HepG2 (cell line): ENCODE measurements at regions not wholly inside any gene's neighbourhood (a gene's known extent, or its start where the extent isn't known, plus 50 kb on each side); places are given as distances from the start of the nearest gene placed in this dataset.

ENCODE experiments used
- ATAC-seq: fragments of 200-7000 bp; cut with Tn5 transposase; 3 replicates; pipeline ENCODE4 v1.9.1; 2020; ENCODE audit warnings: mild to moderate bottlenecking, moderate library complexity
- BruUV-seq: library from RNA; stranded (reverse); fragments of 400-500 nt; replicated peaks from 2 replicates; lab custom pipeline; 2021; lab: Mats Ljungman, UMichigan
- CTCF ChIA-PET: fragments of 300-600 bp; formaldehyde crosslinking; extraction: SDS; loops from one replicate; lab custom pipeline; 2021; ENCODE audit warnings: low total read pairs, inconsistent platforms, low intra/inter-chr PET ratio; lab: Yijun Ruan, JAX
- POLR2A ChIA-PET: fragments of 350-600 bp; sonication (Branson Sonifier 250); formaldehyde crosslinking; loops from one replicate; lab custom pipeline; 2020; ENCODE audit warnings: antibody characterized with exemption, inconsistent platforms; lab: Yijun Ruan, JAX
- DNase-seq: peaks from one replicate; pipeline ENCODE4 v3.0.0-alpha.2; 2015; ENCODE audit warnings: low spot score
- FAIRE-seq: peaks from 3 replicates; lab custom pipeline; 2011; peaks lifted over from hg19 to GRCh38; lab: Jason Lieb, UNC
- H2AFZ ChIP-seq: one replicate; pipeline ENCODE4 v1.6.1; 2011; ENCODE audit warnings: low read length, inconsistent platforms
- H3K27ac ChIP-seq: fragments of 300-600 bp; 3 replicates; pipeline ENCODE4 v1.8.0; 2011; ENCODE audit warnings: mixed run types, mild to moderate bottlenecking, mixed read lengths, low read length, inconsistent platforms; ENCODE audit not compliant: insufficient read depth; ENCODE audit errors: extremely low read length
- H3K27me3 ChIP-seq, 2 experiments: fragments of 200-600 bp in 1 of 2; 2 replicates in 1 of 2; 3 replicates in 1 of 2; pipeline versions ENCODE4 v1.6.0 to v1.8.0; 2011; ENCODE audit warnings: low read length in 2 of 2, mild to moderate bottlenecking in 2 of 2, moderate library complexity in 2 of 2, inconsistent platforms in 1 of 2; ENCODE audit not compliant: insufficient read depth in 2 of 2, control insufficient read depth in 1 of 2
- H3K36me3 ChIP-seq, 2 experiments: fragments of 200-600 bp in 1 of 2; replicated peaks in 1 of 2; 2 replicates in 1 of 2; 3 replicates in 1 of 2; pipeline versions ENCODE4 v1.5.1 to v1.8.0; 2011; ENCODE audit warnings: low read length in 2 of 2, inconsistent platforms in 1 of 2; ENCODE audit not compliant: insufficient read depth in 2 of 2, control insufficient read depth in 1 of 2
- H3K4me1 ChIP-seq: 2 replicates; pipeline ENCODE4 v1.5.1; 2012; ENCODE audit warnings: low read length, inconsistent platforms; ENCODE audit not compliant: insufficient read depth
- H3K4me2 ChIP-seq: 2 replicates; pipeline ENCODE4 v1.6.0; 2011; ENCODE audit warnings: low read depth, low read length, inconsistent platforms
- H3K4me3 ChIP-seq, 3 experiments: fragments of 200-600 bp in 1 of 3; sonication (generic), shearing (Covaris generic) in 1 of 3; replicated peaks in 1 of 3; 2 replicates each; pipeline ENCODE4 v1.5.1; 2011 to 2016; ENCODE audit warnings: low read length in 3 of 3, inconsistent platforms in 2 of 3, low read depth in 2 of 3, mild to moderate bottlenecking in 2 of 3, control low read depth in 1 of 3, mixed read lengths in 1 of 3; ENCODE audit not compliant: insufficient read depth in 1 of 3
- H3K79me2 ChIP-seq: one replicate; pipeline ENCODE4 v1.6.1; 2011; ENCODE audit warnings: low read length, inconsistent platforms; ENCODE audit not compliant: insufficient read depth
- H3K9ac ChIP-seq: 2 replicates; pipeline ENCODE4 v1.6.0; 2011; ENCODE audit warnings: mild to moderate bottlenecking, low read depth, low read length, inconsistent platforms; ENCODE audit not compliant: insufficient read depth
- H3K9me3 ChIP-seq: 2 replicates; pipeline ENCODE4 v1.5.1; 2012; ENCODE audit warnings: mild to moderate bottlenecking, low read length
- H4K20me1 ChIP-seq: 2 replicates; pipeline ENCODE4 v1.6.0; 2011; ENCODE audit warnings: inconsistent platforms, mild to moderate bottlenecking, low read length, moderate library complexity; ENCODE audit not compliant: insufficient read depth
- ARID3A ChIP-seq: IDR thresholded peaks from 2 replicates; pipeline ENCODE4 v1.6.1; 2012; ENCODE audit warnings: low read depth, low read length, improper control_type of control experiment
- FUBP1 ChIP-seq: sonication (generic); formaldehyde crosslinking; IDR thresholded peaks from 2 replicates; pipeline ENCODE4 v1.5.1; 2020; ENCODE audit warnings: missing genetic modification reagents, mild to moderate bottlenecking, borderline replicate concordance
- MXD4 ChIP-seq: IDR thresholded peaks from 2 replicates; pipeline ENCODE4 v1.6.1; 2016; ENCODE audit warnings: mild to moderate bottlenecking, missing biosample characterization, missing genetic modification reagents
- NFYC ChIP-seq: IDR thresholded peaks from 2 replicates; pipeline ENCODE4 v1.6.1; 2016; ENCODE audit warnings: missing genetic modification reagents, missing compliant biosample characterization
- TMF1 ChIP-seq: sonication (generic); formaldehyde crosslinking; IDR thresholded peaks from 2 replicates; pipeline ENCODE4 v1.8.1; 2022; ENCODE audit warnings: low read depth, missing genetic modification reagents
- TRAFD1 ChIP-seq: sonication (generic); formaldehyde crosslinking; IDR thresholded peaks from 2 replicates; pipeline ENCODE4 v1.5.1; 2020; ENCODE audit warnings: missing genetic modification reagents, mild to moderate bottlenecking, borderline replicate concordance
- ZBTB20 ChIP-seq: sonication (generic); formaldehyde crosslinking; IDR thresholded peaks from 2 replicates; pipeline ENCODE4 v1.8.1; 2023; ENCODE audit warnings: missing genetic modification reagents, low read depth, mild to moderate bottlenecking, borderline replicate concordance
- ZBTB7A ChIP-seq: sonication (generic); formaldehyde crosslinking; IDR thresholded peaks from 2 replicates; pipeline ENCODE4 v1.8.0; 2022; ENCODE audit warnings: mild to moderate bottlenecking, missing genetic modification reagents
- ZNF569 ChIP-seq: sonication (generic); formaldehyde crosslinking; IDR thresholded peaks from 2 replicates; pipeline ENCODE4 v1.5.0; 2020; ENCODE audit warnings: mild to moderate bottlenecking, missing genetic modification reagents, moderate library complexity, borderline replicate concordance
- ZNF800 ChIP-seq: sonication (generic); formaldehyde crosslinking; IDR thresholded peaks from 2 replicates; pipeline ENCODE4 v1.4.0; 2020; ENCODE audit warnings: missing genetic modification reagents
- WGBS: methylation state at CpG from one replicate; pipeline ENCODE4 v1.1.6; 2017; ENCODE audit warnings: low lambda C conversion rate; 5-methylcytosine and 5-hydroxymethylcytosine counted together
- in situ Hi-C: cut with HindIII; loops from 2 replicates; pipeline ENCODE4 v1.10.0; 2017; ENCODE audit warnings: low pct_unique_long_range_greater_than_20kb; ENCODE audit not compliant: extremely low pct_ligation_motif_present
- intact Hi-C: fragments of 100-400 bp; cut with micrococcal nuclease; formaldehyde crosslinking; loops from one replicate; pipeline ENCODE4 v1.10.0; 2022; ENCODE audit not compliant: unreplicated experiment

- no peaks in the 10 kb centered on the region for H3K36me3 ChIP-seq
- H3K27ac ChIP-seq = no peak overlapping the region
- BruUV-seq = no TSS peak
- no peak for DNase-seq
- H4K20me1 ChIP-seq = no peaks in the 10 kb centered on the region
- CTCF ChIA-PET = no interaction called here
- no peak overlapping the region for H3K4me2 ChIP-seq
- POLR2A ChIA-PET = no interaction called here
- TF ChIP-seq ZNF800 (CRISPR knock-in tag) (no peak), ZBTB7A (CRISPR knock-in tag) (no peak), ZBTB20 (CRISPR knock-in tag) (no peak), NFYC (no peak), ARID3A (no peak), ZNF569 (no peak), MXD4 (CRISPR knock-in tag) (no peak), FUBP1 (CRISPR knock-in tag) (no peak), TRAFD1 (CRISPR knock-in tag) (no peak), TMF1 (CRISPR knock-in tag) (no peak)
- 0% methylated on average over 3 of the region's 3 CpGs for WGBS
- no peaks in the 10 kb centered on the region for H3K4me1 ChIP-seq
- H3K9ac ChIP-seq = no peak overlapping the region
- H3K79me2 ChIP-seq = no peaks in the 10 kb centered on the region
- no peak for ATAC-seq
- no peak overlapping the region for H3K4me3 ChIP-seq
- no peak for FAIRE-seq
- H3K27me3 ChIP-seq = no peaks in the 10 kb centered on the region; a peak in 1 of 5 replicates
- H3K9me3 ChIP-seq = peaks cover 2% of the 10 kb centered on the region; the same call in 1 of the 2 replicates
- no peak overlapping the region for H2AFZ ChIP-seq
- in situ Hi-C loops = no loop called here
- intact Hi-C loops = no loop called here
Measured at GRCh38 chr5:130526708-130527107, 622.4 kb downstream of the CHSY3 start.
